ENCODE measurements at regions not wholly inside any gene's neighbourhood (a gene's known extent, or its start where the extent isn't known, plus 50 kb on each side); places are given as distances from the start of the nearest gene placed in this dataset.

DNA sequence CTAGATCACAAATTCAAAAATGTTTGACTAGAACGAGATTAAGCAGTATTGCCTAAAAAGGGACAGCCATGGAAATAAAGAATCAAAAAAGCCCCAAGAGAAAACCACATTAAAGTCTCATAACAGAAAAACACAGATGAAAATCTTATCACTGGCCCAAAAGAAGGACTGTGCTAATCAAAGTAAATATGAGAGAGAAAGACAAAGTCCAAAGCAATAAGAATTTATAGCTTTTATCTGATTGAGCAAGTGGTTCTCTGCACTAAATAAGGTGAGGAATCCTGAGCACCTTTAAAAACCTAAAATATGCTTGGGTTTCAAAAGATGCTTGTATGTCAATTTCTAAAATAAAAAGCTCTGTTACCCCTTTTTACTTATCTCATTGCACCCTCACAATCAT, 409.3 kb downstream of the GASK1B start:
- no peak for TF ChIP-seq POLR2A (IDR thresholded peaks at IDR 0.05)
- TF ChIP-seq, protein P1, sequence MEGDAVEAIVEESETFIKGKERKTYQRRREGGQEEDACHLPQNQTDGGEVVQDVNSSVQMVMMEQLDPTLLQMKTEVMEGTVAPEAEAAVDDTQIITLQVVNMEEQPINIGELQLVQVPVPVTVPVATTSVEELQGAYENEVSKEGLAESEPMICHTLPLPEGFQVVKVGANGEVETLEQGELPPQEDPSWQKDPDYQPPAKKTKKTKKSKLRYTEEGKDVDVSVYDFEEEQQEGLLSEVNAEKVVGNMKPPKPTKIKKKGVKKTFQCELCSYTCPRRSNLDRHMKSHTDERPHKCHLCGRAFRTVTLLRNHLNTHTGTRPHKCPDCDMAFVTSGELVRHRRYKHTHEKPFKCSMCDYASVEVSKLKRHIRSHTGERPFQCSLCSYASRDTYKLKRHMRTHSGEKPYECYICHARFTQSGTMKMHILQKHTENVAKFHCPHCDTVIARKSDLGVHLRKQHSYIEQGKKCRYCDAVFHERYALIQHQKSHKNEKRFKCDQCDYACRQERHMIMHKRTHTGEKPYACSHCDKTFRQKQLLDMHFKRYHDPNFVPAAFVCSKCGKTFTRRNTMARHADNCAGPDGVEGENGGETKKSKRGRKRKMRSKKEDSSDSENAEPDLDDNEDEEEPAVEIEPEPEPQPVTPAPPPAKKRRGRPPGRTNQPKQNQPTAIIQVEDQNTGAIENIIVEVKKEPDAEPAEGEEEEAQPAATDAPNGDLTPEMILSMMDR (IDR thresholded peaks at IDR 0.05): no peak

Data from testis (tissue), 2 donors.